Ascending aorta (tissue), 2 donors: ENCODE measurements at regions not wholly inside any gene's neighbourhood (a gene's known extent, or its start where the extent isn't known, plus 50 kb on each side); places are given as distances from the start of the nearest gene placed in this dataset.

ENCODE experiments used
- DNase-seq, 2 donors: peaks; one replicate each; pipeline ENCODE4 v3.0.0-alpha.2; 2019; ENCODE audit warnings: low spot score in 2 of 2
- H3K27ac ChIP-seq, 2 donors: fragments of 200-600 bp; sonication (generic); one replicate each; pipeline ENCODE4 v1.5.1; 2016 to 2017; ENCODE audit warnings: mild to moderate bottlenecking in 1 of 2
- H3K27me3 ChIP-seq: fragments of 200-600 bp; sonication (generic); one replicate; pipeline ENCODE4 v1.5.1; 2017
- H3K36me3 ChIP-seq, 2 donors: fragments of 200-600 bp; sonication (generic); one replicate each; pipeline ENCODE4 v1.5.1; 2016
- H3K4me1 ChIP-seq, 2 donors: fragments of 200-600 bp; sonication (generic); one replicate each; pipeline ENCODE4 v1.5.1; 2016 to 2017; ENCODE audit warnings: mild to moderate bottlenecking in 1 of 2
- H3K4me3 ChIP-seq, 2 donors: fragments of 200-600 bp; sonication (generic); one replicate each; pipeline ENCODE4 v1.5.1; 2016 to 2017; ENCODE audit warnings: mild to moderate bottlenecking in 1 of 2
- H3K9me3 ChIP-seq, 2 donors: fragments of 200-600 bp; sonication (generic); one replicate each; pipeline ENCODE4 v1.5.1; 2016
- CTCF ChIP-seq, 3 experiments: fragments of 200-600 bp in 2 of 3; fragments of 450-650 bp in 1 of 3; sonication (generic) in 2 of 3; IDR thresholded peaks; one replicate each; pipeline ENCODE4 v1.5.1; 2016 to 2019; ENCODE audit warnings: antibody characterized with exemption in 3 of 3, mild to moderate bottlenecking in 1 of 3, moderate library complexity in 1 of 3
- intact Hi-C: fragments of 100-400 bp; cut with DNase I; formaldehyde crosslinking; loops from one replicate; pipeline ENCODE4 v1.15.1; 2023

- TF ChIP-seq CTCF (IDR thresholded peaks at IDR 0.05), result no peak
- H3K9me3 ChIP-seq, result no peaks in the 10 kb centered on the region
- intact Hi-C loops, result no loop called here
- H3K4me3 ChIP-seq, result no peak overlapping the region
- no peak overlapping the region for H3K27ac ChIP-seq
- no peak for DNase-seq
- H3K27me3 ChIP-seq, result no peaks in the 10 kb centered on the region
- H3K4me1 ChIP-seq, result no peaks in the 10 kb centered on the region
- H3K36me3 ChIP-seq, result no peaks in the 10 kb centered on the region
Measured at GRCh38 chr1:37391211-37392011, 83.0 kb upstream of the ZC3H12A start.

GRCh38 chr1:37392051-37392450 is 82.3 kb upstream of the ZC3H12A start:
- no peak overlapping the region for H3K4me3 ChIP-seq
- H3K4me1 ChIP-seq, result no peaks in the 10 kb centered on the region
- TF ChIP-seq CTCF (IDR thresholded peaks at IDR 0.05), result no peak
- no peaks in the 10 kb centered on the region for H3K36me3 ChIP-seq
- no peak for DNase-seq
- no peak overlapping the region for H3K27ac ChIP-seq
- H3K9me3 ChIP-seq, result no peaks in the 10 kb centered on the region
- intact Hi-C loops, result no loop called here
- H3K27me3 ChIP-seq, result no peaks in the 10 kb centered on the region

GRCh38 chr1:37393173-37394120 is 80.9 kb upstream of the ZC3H12A start:
- intact Hi-C loops, result no loop called here
- no peak overlapping the region for H3K27ac ChIP-seq
- no peak overlapping the region for H3K4me3 ChIP-seq
- no peaks in the 10 kb centered on the region for H3K36me3 ChIP-seq
- no peaks in the 10 kb centered on the region for H3K9me3 ChIP-seq
- no peaks in the 10 kb centered on the region for H3K4me1 ChIP-seq
- no peaks in the 10 kb centered on the region for H3K27me3 ChIP-seq
- no peak for DNase-seq
- no peak for TF ChIP-seq CTCF (IDR thresholded peaks at IDR 0.05)

GRCh38 chr1:37394574-37395464 is 79.6 kb upstream of the ZC3H12A start:
- no peak for DNase-seq
- no peaks in the 10 kb centered on the region for H3K4me1 ChIP-seq
- H3K9me3 ChIP-seq, result no peaks in the 10 kb centered on the region
- intact Hi-C loops, result no loop called here
- no peaks in the 10 kb centered on the region for H3K27me3 ChIP-seq
- no peak overlapping the region for H3K27ac ChIP-seq
- TF ChIP-seq CTCF (IDR thresholded peaks at IDR 0.05), result no peak
- H3K36me3 ChIP-seq, result no peaks in the 10 kb centered on the region
- no peak overlapping the region for H3K4me3 ChIP-seq

- no peak for DNase-seq
- no peaks in the 10 kb centered on the region for H3K36me3 ChIP-seq
- TF ChIP-seq CTCF (IDR thresholded peaks at IDR 0.05), result no peak
- H3K27me3 ChIP-seq, result no peaks in the 10 kb centered on the region
- no peaks in the 10 kb centered on the region for H3K4me1 ChIP-seq
- H3K9me3 ChIP-seq, result no peaks in the 10 kb centered on the region
- H3K4me3 ChIP-seq, result no peak overlapping the region
- H3K27ac ChIP-seq, result no peak overlapping the region
- intact Hi-C loops, result no loop called here
Measured at GRCh38 chr1:37398096-37398495, 76.3 kb upstream of the ZC3H12A start.
